ENCODE measurements at regions not wholly inside any gene's neighbourhood (a gene's known extent, or its start where the extent isn't known, plus 50 kb on each side); places are given as distances from the start of the nearest gene placed in this dataset.
A peak's percentile ranks its signal among the peaks of the same experiment; 100 is the strongest.

DNA sequence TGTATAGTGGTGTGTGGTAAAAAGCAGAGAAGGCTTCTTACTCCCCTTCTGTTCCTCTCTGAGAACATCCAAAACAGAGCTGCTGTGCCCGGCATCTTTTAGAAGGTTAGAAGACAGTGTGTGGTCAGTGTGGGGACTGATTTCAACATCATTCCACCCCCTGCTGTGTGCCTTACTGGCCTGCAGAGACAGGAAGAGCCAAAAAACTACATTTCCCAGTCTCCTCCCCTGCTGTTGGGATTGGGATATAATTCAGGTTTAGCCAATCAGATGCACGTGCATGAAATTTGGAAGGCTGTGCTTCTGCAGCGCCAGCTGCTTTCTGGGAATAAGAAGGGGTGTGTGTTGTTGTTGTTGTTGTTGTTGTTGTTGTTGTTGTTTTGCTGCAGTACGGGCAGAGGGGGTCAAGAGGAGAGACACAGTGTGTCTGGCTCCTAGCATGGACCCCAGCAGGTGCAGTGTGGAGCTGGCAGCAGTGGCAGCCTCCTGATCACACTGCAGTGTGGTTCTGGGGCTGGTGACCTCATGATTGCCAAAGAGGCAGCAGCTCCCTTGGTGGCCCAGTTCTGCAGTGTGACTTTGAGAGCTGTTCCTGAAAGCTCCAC lies 74.7 kb downstream of the MRPL14 start:
- no peak overlapping the region for H3K27ac ChIP-seq
- TF ChIP-seq, protein P1, sequence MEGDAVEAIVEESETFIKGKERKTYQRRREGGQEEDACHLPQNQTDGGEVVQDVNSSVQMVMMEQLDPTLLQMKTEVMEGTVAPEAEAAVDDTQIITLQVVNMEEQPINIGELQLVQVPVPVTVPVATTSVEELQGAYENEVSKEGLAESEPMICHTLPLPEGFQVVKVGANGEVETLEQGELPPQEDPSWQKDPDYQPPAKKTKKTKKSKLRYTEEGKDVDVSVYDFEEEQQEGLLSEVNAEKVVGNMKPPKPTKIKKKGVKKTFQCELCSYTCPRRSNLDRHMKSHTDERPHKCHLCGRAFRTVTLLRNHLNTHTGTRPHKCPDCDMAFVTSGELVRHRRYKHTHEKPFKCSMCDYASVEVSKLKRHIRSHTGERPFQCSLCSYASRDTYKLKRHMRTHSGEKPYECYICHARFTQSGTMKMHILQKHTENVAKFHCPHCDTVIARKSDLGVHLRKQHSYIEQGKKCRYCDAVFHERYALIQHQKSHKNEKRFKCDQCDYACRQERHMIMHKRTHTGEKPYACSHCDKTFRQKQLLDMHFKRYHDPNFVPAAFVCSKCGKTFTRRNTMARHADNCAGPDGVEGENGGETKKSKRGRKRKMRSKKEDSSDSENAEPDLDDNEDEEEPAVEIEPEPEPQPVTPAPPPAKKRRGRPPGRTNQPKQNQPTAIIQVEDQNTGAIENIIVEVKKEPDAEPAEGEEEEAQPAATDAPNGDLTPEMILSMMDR (conservative IDR thresholded peaks at IDR 0.05): no peak

DNA sequence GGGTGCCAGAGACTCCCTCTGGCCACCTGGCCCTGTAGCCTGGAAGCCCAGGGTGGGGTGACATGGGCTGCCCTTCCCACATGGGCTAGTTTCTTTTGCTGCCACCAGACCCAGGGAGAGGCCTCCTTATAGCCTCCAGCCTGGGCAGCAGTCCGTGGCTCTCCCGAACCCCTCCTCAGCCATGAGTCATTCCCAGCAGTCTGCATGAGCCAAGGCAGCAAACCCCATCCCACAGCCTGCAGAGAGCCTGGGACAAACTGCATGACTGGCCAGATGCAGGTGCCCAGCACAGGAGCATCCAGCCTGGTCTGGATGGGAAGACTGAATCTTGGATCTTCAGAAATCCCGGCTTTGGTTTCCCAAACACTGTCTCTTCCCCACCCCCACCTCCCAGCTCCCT lies 75.7 kb downstream of the MRPL14 start:
- no peak overlapping the region for H3K27ac ChIP-seq
- TF ChIP-seq, protein P1 (conservative IDR thresholded peaks at IDR 0.05): no peak

DNA sequence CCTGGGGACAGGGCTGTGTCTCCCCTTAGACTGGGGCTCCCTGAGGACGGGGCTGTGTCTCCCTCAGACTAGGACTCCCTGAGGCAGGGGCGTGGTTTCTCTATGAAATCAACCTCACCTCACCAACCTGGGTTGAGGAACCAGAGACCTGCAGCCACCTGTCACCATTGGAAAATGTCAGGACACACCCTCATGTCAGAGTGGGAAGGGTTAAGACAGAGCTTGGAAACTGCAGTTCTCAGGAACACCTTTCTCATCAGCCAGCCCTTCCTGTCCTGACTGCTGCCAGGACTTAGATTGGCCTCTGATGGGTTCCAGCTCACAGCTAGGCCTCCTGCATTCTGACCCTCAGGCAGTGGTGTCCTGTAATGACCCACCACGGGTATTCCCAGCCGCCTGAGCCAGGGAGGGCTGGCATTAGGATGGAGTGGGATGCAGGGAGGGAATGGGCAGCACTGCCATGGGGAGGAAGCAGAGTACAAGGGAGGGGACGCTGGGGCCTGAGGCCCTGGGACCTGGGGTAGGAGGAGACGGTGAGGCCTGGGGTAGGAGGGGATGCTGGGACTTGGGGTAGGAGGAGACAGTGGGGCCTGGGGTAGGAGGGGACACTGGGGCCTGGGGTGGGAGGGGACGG lies 76.3 kb downstream of the MRPL14 start:
- TF ChIP-seq, protein P1 (conservative IDR thresholded peaks at IDR 0.05): no peak
- H3K27ac ChIP-seq: peak overlapping the region; percentile 31; the same call in 1 of the 2 replicates

DNA sequence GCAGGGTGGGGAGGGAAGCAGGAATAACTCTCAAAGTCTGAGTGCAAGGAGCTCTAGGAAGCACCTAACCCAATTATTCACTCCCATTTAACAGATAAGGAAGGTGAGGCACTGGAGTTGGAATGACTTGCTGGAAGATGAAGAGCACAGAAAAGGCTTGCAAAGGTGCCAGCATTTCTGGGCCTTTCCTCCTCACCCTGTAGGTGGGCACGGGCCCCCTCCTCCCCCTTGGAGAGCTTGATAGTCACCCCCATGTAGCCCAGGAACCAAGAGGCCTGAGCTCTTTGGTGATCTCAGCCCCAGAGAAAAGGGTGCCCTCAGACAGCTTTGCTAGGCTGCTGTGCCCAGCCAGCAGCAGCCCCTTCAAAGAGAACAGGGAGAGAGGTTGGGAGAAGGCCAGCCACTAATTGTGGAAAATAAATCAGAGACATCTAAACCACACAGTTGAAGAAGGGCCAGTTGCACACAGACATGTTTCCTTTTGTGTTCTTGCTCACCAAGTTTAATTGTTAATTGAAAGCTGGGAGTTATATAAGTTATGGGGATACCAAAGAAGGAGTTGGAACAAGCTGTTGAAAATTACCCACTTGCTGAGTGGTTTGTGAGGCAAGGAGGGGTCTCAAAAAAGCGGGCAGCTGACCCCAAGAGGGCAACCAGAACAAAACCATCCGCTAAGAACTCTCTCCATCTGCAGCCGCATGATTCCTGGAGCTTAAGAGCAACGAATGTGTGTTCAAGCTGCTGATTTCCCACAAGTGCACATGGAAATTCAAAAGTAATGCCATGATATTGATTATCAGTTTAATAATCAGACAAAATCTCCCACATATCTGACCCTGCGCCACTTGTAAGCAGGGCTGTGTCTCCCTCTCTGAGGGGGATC lies 77.0 kb downstream of the MRPL14 start:
- TF ChIP-seq, protein P1 (conservative IDR thresholded peaks at IDR 0.05): no peak
- peak overlapping the region; percentile 31 for H3K27ac ChIP-seq

DNA sequence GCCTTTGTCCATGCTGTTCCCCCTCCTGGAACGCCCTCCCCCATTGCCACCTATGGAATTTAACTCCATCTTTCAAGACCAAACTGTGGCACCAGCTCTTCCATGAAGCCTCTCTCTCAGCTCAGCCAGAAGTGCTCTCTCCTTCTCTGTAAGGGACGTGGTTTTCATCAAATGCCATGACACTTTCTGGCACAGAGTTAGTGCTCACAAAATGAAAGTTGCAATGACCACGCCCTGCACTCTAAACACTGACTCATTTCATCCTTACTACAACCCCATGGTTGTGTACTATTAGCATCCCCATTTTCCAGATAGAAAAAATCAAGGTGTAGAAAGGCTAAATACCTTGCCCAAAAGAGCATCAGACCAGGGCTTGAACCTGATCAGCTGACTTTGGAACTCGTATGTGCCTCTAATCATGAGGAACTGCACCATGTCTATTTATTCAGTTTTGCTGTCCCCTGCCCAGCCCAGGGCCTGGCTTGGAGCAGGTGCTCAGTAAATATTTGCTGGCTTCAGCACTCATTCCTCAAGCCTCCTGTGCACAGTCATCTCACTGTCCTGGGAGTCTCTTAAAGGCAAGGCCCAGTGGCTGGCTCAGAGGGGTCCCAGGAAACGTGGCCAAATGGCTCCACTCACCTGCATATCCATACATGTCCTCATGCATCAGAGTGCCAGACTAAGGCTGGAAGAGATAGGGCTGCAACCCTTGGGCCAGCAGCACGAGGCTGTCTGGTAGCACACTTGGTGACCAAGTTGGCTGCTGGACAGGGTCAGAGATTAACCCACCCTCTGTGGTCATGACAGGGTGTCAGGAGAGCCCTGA lies 77.9 kb downstream of the MRPL14 start:
- peak overlapping the region; percentile 31 for H3K27ac ChIP-seq
- TF ChIP-seq, protein P1 (conservative IDR thresholded peaks at IDR 0.05): no peak

DNA sequence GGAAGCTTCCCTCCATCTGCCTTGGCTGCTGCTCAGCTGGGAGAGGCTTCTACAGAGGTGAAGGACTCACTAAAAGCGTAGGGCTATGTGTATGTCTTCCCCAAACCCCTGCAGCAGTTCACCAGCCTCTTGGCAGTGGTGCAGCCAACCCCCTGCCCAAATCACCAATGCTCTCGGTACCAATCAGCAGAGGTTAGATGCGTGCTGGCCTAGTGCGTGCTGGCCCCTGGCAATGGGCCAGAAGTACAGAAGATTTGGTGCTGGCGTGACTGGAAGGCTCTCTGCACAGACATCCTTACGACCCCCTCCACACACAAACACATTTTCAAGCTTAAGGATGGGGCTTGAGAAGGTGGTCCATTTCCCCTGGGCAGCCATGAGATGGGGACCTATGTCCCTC lies 79.0 kb downstream of the MRPL14 start:
- no peak overlapping the region for H3K27ac ChIP-seq
- TF ChIP-seq, protein P1 (conservative IDR thresholded peaks at IDR 0.05): no peak

All from VCaP (cell line).